Ovary (tissue), 7 donors: ENCODE measurements at regions not wholly inside any gene's neighbourhood (a gene's known extent, or its start where the extent isn't known, plus 50 kb on each side); places are given as distances from the start of the nearest gene placed in this dataset.

Experiments used
- DNase-seq, 5 donors: peaks; one replicate each; pipeline ENCODE4 v3.0.0-alpha.2; 2019 to 2020
- H3K27ac ChIP-seq, 2 donors: fragments of 200-600 bp; one replicate each; pipeline versions ENCODE4 v1.5.1 to v1.8.0; 2019 to 2022
- H3K27me3 ChIP-seq: fragments of 200-600 bp; one replicate; pipeline ENCODE4 v1.8.0; 2022
- H3K36me3 ChIP-seq: fragments of 200-600 bp; sonication (generic); one replicate; pipeline ENCODE4 v1.5.1; 2019
- H3K4me1 ChIP-seq: one replicate; pipeline ENCODE4 v1.8.1; 2013; ENCODE audit warnings: mild to moderate bottlenecking, moderate library complexity; ENCODE audit not compliant: insufficient read depth
- H3K4me3 ChIP-seq: fragments of 200-600 bp; sonication (generic); one replicate; pipeline ENCODE4 v1.5.1; 2017
- H3K9me3 ChIP-seq, 2 donors: fragments of 200-600 bp in 1 of 2; sonication (generic) in 1 of 2; one replicate each; pipeline versions ENCODE4 v1.5.1 to v1.8.1; 2013 to 2019; ENCODE audit warnings: mild to moderate bottlenecking in 1 of 2, moderate library complexity in 1 of 2
- EP300 ChIP-seq: sonication (generic); formaldehyde crosslinking; IDR thresholded peaks from one replicate; pipeline ENCODE4 v1.6.1; 2017; ENCODE audit warnings: antibody characterized with exemption
- POLR2A ChIP-seq: fragments of 450-650 bp; IDR thresholded peaks from one replicate; pipeline ENCODE4 v1.6.1; 2017; ENCODE audit warnings: antibody characterized with exemption, mild to moderate bottlenecking, moderate library complexity
- WGBS, 3 donors: extraction: QIAGEN DNeasy Blood & Tissue Kit in 1 of 3; methylation state at CpG; one replicate each; pipeline versions ENCODE4 v1.1.5 to v1.1.7; 2013 to 2017; 5-methylcytosine and 5-hydroxymethylcytosine counted together
- intact Hi-C, 4 donors: fragments of 100-400 bp; cut with DNase I; formaldehyde crosslinking; loops; one replicate each; pipeline versions ENCODE4 v1.11.0 to v1.15.1; 2022 to 2023
- TF ChIP-seq, protein P1 (sequence below), 3 donors: fragments of 450-650 bp in 2 of 3; fragments of 200-600 bp in 1 of 3; IDR thresholded peaks; one replicate each; pipeline versions ENCODE4 v1.5.1 to v1.8.0; 2016 to 2022; ENCODE audit warnings: antibody characterized with exemption in 3 of 3, mild to moderate bottlenecking in 1 of 3
- donor health status: DM: no; HTN: no; CAD: no; lungs with moderate emphysema.
- donor health status: DM: no; HTN: no; CAD: no.
- donor health status: Bipolar disorder and iron deficiency.
- donor health status: DM: no; HTN: no; CAD: no.
- donor health status: DM: yes; HTN: yes; CAD: no.

DNA sequence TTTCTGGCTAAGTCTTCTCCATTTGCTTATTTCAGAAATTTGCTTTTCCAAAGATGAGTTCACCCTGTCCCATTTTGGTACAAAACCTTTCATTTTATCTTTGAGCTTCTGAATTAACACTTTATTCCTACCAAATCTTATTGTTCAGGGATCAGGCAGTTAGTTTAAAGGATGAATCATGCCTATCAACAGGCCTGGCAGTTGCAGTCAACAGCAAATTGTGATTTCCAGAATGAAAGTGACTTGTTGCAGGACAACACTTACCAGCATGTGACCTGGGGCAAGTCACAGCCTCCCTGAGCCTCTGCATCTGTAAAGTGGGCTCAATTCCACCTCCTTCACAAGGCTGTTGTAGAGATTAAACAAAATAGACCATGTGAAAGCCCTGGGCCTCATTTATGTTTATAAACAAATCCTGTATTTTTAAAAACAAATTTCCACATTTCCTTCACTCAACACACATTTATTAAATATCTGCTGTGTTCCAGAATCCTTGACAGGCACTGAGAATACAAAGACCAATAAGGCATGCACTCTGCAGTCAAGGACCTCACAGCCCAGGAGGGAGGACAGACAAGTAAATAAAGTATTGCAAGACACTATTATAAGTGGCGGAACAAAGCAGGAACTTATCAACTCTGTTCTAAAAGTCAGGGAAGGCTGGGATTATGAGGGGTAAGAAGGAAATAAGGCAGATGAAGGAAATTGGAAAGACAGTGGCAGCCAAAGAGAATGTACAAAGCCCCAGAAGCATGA, 359.1 kb upstream of the IL12A start:
- no peak for TF ChIP-seq EP300
- no peak for TF ChIP-seq POLR2A
- TF ChIP-seq, protein P1, sequence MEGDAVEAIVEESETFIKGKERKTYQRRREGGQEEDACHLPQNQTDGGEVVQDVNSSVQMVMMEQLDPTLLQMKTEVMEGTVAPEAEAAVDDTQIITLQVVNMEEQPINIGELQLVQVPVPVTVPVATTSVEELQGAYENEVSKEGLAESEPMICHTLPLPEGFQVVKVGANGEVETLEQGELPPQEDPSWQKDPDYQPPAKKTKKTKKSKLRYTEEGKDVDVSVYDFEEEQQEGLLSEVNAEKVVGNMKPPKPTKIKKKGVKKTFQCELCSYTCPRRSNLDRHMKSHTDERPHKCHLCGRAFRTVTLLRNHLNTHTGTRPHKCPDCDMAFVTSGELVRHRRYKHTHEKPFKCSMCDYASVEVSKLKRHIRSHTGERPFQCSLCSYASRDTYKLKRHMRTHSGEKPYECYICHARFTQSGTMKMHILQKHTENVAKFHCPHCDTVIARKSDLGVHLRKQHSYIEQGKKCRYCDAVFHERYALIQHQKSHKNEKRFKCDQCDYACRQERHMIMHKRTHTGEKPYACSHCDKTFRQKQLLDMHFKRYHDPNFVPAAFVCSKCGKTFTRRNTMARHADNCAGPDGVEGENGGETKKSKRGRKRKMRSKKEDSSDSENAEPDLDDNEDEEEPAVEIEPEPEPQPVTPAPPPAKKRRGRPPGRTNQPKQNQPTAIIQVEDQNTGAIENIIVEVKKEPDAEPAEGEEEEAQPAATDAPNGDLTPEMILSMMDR (IDR thresholded peaks at IDR 0.05) = no peak
- no peaks in the 10 kb centered on the region for H3K4me1 ChIP-seq
- intact Hi-C loops = no loop called here
- no peak for DNase-seq
- H3K36me3 ChIP-seq = no peaks in the 10 kb centered on the region
- H3K27ac ChIP-seq = no peak overlapping the region
- no peaks in the 10 kb centered on the region for H3K27me3 ChIP-seq
- 23 to 30% (median 25%) methylated on average over 1 of the region's 1 CpG for whole genome bisulfite sequencing, 3 donors
- H3K9me3 ChIP-seq = no peaks in the 10 kb centered on the region
- no peak overlapping the region for H3K4me3 ChIP-seq

DNA sequence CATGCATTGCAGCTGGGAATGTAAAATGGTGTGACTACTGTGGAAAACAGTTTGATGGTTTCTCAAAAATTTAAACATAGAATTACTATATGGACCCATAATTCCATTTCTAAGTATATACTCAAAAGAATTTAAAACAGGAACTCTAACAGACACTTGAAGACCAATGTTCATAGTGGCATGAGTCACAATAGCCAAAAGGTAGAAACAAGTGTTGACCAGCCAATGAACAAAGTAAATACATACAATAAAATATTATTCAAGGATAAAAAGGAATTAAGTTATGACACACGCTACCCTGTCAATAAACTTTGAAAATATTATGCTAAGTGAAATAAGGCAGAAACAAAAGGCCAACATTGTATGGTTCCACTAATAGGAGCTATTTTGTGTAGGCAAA, 357.4 kb upstream of the IL12A start:
- no peaks in the 10 kb centered on the region for H3K4me1 ChIP-seq
- H3K27me3 ChIP-seq = no peaks in the 10 kb centered on the region
- intact Hi-C loops = no loop called here
- no peak for DNase-seq
- no peaks in the 10 kb centered on the region for H3K36me3 ChIP-seq
- H3K27ac ChIP-seq = no peak overlapping the region
- TF ChIP-seq, protein P1 (IDR thresholded peaks at IDR 0.05) = no peak
- H3K9me3 ChIP-seq = no peaks in the 10 kb centered on the region
- H3K4me3 ChIP-seq = no peak overlapping the region
- WGBS, 3 donors = 95 to 99% (median 95%) methylated on average over 1 of the region's 1 CpG

DNA sequence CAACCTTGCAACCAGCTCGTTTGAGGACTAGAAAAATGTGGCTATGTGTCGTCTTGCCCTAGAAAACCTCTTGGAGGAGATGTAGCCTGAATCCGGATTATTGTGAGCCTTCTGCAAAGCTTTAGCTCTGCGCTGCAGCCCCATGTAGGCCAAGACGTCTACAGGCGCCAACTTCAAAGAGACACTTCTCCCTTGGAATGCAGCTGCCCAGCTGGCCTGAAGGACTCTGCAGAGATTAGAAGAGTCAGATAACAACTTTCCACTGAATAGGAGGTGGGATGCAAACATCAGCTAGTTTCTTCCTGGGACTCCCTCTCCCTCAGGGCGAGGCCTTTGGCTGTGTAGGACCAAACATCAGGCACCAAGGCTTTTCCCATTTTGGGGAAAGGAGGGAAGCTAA, 356.5 kb upstream of the IL12A start:
- Histone ChIP-seq H3K36me3 (no peaks in the 10 kb centered on the region), H3K9me3 (no peaks in the 10 kb centered on the region), H3K27me3 (no peaks in the 10 kb centered on the region), H3K27ac (no peak overlapping the region), H3K4me1 (no peaks in the 10 kb centered on the region), H3K4me3 (no peak overlapping the region)
- no peak for DNase-seq
- WGBS, 3 donors = 57 to 70% (median 65%) methylated on average over 7 of the region's 7 CpGs
- TF ChIP-seq, protein P1 (IDR thresholded peaks at IDR 0.05) = no peak
- intact Hi-C loops = no loop called here

DNA sequence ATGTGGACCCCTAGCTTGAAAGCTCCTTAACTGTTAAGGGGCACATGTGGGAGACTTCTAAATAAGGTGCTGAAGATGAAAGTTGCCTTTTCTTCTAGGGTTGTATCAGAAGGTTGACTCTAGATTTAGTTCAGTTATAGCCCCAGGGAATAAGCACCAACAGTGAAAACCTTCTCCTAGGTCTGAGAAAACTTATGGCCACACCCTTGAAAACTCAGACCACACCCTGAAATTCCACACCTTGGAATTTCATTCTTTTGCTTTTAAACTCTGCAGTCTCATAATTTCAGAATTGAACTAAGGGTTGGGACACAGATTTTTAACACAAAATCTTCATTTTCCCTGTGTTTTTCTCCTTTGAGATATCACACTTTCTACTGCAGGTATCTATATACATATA, 355.8 kb upstream of the IL12A start:
- no peaks in the 10 kb centered on the region for H3K27me3 ChIP-seq
- H3K4me3 ChIP-seq = no peak overlapping the region
- H3K27ac ChIP-seq = no peak overlapping the region
- H3K9me3 ChIP-seq = no peaks in the 10 kb centered on the region
- TF ChIP-seq, protein P1 (IDR thresholded peaks at IDR 0.05) = no peak
- TF ChIP-seq POLR2A (no peak), EP300 (no peak)
- no peak for DNase-seq
- intact Hi-C loops = no loop called here
- H3K36me3 ChIP-seq = no peaks in the 10 kb centered on the region
- no peaks in the 10 kb centered on the region for H3K4me1 ChIP-seq
